Neural crest cell (in vitro differentiated cells): ENCODE measurements at regions not wholly inside any gene's neighbourhood (a gene's known extent, or its start where the extent isn't known, plus 50 kb on each side); places are given as distances from the start of the nearest gene placed in this dataset.

Source experiments
- DNase-seq: peaks from one replicate; pipeline ENCODE4 v3.0.0; 2021; ENCODE audit warnings: low read depth, mixed read lengths, low spot score
- H3K27ac Mint-ChIP-seq: one replicate; pipeline ENCODE4 v1.8.0; 2021; ENCODE audit warnings: mild to moderate bottlenecking, mixed read lengths; ENCODE audit not compliant: unreplicated experiment
- H3K27me3 Mint-ChIP-seq: 2 replicates; pipeline ENCODE4 v1.8.0; 2021; ENCODE audit warnings: low read depth, mild to moderate bottlenecking, mixed read lengths
- H3K36me3 Mint-ChIP-seq: 2 replicates; pipeline ENCODE4 v1.8.0; 2021; ENCODE audit warnings: low read depth, mild to moderate bottlenecking, mixed read lengths
- H3K4me1 Mint-ChIP-seq: 2 replicates; pipeline ENCODE4 v1.8.0; 2021; ENCODE audit warnings: mixed read lengths
- H3K4me3 Mint-ChIP-seq: one replicate; pipeline ENCODE4 v1.8.0; 2021; ENCODE audit warnings: mild to moderate bottlenecking, mixed read lengths
- H3K9me3 Mint-ChIP-seq: 2 replicates; pipeline ENCODE4 v1.8.0; 2021; ENCODE audit warnings: mixed read lengths
- CTCF ChIP-seq: fragments of 200-600 bp; sonication (generic); conservative IDR thresholded peaks from 2 replicates; pipeline ENCODE4 v1.5.0; 2021; ENCODE audit warnings: antibody characterized with exemption, mild to moderate bottlenecking

- Mint-ChIP-seq H3K36me3 (no peaks in the 10 kb centered on the region), H3K9me3 (no peaks in the 10 kb centered on the region), H3K4me1 (no peaks in the 10 kb centered on the region), H3K27ac (no peak overlapping the region), H3K27me3 (no peaks in the 10 kb centered on the region), H3K4me3 (no peak overlapping the region)
- no peak for DNase-seq
- TF ChIP-seq CTCF: no peak
Measured at GRCh38 chr17:53127331-53127730, 695.4 kb upstream of the KIF2B start.

DNA sequence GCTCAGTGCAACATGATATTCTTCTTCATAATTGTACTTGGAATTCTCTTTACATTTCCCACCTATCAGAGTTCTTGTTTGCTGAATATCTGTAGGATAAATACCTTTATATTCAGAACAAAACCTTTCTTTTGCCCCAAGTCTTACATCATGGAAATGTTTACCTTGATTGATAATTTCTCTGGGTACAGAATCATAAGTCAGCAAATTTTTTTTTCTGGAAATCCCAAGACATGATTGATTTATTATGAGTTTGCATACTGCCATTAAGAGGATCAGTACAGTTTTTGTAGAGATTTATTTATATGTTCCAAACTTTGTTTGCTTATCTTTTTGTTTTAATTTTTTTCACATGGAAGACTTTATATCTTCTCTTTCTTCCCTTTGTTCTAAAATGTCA lies 699.8 kb upstream of the KIF2B start:
- H3K27ac Mint-ChIP-seq: no peak overlapping the region
- TF ChIP-seq CTCF: no peak
- H3K9me3 Mint-ChIP-seq: no peaks in the 10 kb centered on the region
- H3K36me3 Mint-ChIP-seq: no peaks in the 10 kb centered on the region
- H3K4me1 Mint-ChIP-seq: no peaks in the 10 kb centered on the region
- DNase-seq: no peak
- no peaks in the 10 kb centered on the region for H3K27me3 Mint-ChIP-seq
- H3K4me3 Mint-ChIP-seq: no peak overlapping the region

DNA sequence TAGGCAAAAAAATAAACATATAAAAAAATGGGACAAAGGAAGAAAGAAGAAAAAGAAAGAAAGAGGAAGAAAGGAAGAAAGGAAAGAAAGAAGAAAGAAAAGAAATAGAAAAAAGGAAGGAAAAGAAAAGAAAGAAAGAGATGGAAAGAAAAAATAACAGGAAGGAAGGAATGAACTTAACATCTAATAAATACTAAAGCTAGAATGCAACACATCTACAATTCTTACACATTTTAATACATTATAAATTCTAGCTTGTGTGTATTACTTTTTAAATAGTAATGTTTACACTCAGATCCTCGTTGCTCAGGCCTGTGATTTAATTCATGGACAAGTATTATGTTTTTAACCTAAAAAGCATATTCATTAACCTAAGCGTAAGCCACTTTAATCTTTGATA lies 703.0 kb upstream of the KIF2B start:
- no peak for DNase-seq
- H3K4me3 Mint-ChIP-seq: no peak overlapping the region
- H3K9me3 Mint-ChIP-seq: peaks cover 7% of the 10 kb centered on the region
- H3K27me3 Mint-ChIP-seq: no peaks in the 10 kb centered on the region
- H3K27ac Mint-ChIP-seq: no peak overlapping the region
- no peaks in the 10 kb centered on the region for H3K4me1 Mint-ChIP-seq
- no peak for TF ChIP-seq CTCF
- peaks cover 3% of the 10 kb centered on the region for H3K36me3 Mint-ChIP-seq

DNA sequence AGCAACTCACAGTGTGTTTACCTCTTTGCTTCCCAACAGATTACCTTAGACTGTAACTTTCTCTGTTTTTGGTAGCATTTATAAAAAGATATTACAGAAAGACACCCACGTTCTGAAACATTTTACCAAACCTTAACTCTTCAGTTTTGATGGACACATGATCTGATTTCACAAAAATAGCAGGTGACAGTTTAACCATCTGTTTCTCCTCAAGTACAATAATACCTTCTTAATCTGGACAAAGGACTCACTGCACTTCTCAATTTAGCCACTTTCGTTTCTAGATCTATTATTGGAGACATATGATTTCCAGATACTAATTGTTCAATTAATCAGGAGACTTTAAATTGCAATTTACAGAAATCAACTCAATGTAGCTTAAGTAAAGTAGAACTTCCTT lies 703.8 kb upstream of the KIF2B start:
- no peak for TF ChIP-seq CTCF
- Mint-ChIP-seq H3K4me3 (no peak overlapping the region), H3K27me3 (no peaks in the 10 kb centered on the region), H3K36me3 (peaks cover 3% of the 10 kb centered on the region), H3K9me3 (peaks cover 7% of the 10 kb centered on the region), H3K4me1 (no peaks in the 10 kb centered on the region), H3K27ac (no peak overlapping the region)
- DNase-seq: no peak

GRCh38 chr17:53106886-53107285 lies 715.8 kb upstream of the KIF2B start:
- no peak for TF ChIP-seq CTCF
- no peak overlapping the region for H3K4me3 Mint-ChIP-seq
- H3K27me3 Mint-ChIP-seq: no peaks in the 10 kb centered on the region
- DNase-seq: no peak
- H3K36me3 Mint-ChIP-seq: no peaks in the 10 kb centered on the region
- H3K9me3 Mint-ChIP-seq: peaks cover 4% of the 10 kb centered on the region
- no peak overlapping the region for H3K27ac Mint-ChIP-seq
- no peaks in the 10 kb centered on the region for H3K4me1 Mint-ChIP-seq

DNA sequence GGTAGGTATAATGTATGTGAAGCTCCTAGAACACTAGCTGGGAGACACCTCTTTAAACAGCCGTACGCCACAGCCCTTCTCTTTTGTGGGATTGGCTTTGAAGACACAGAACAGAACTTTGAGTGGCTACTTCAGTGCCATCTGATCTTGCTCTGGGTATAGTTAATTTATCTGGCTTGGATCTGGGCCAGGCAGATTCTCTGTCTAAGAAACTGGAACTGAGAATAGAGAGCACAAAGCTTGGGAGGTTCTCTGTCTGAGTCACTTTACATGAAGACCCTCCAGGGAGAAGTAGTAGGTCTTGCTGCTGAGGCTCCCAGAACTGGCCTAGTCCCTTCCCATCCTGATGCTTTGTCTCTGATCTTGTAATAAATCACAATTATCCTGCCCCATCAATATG lies 721.0 kb upstream of the KIF2B start:
- Mint-ChIP-seq H3K27ac (no peak overlapping the region), H3K27me3 (no peaks in the 10 kb centered on the region), H3K4me1 (no peaks in the 10 kb centered on the region), H3K9me3 (no peaks in the 10 kb centered on the region), H3K4me3 (no peak overlapping the region), H3K36me3 (no peaks in the 10 kb centered on the region)
- TF ChIP-seq CTCF: no peak
- DNase-seq: no peak
